ENCODE measurements at regions not wholly inside any gene's neighbourhood (a gene's known extent, or its start where the extent isn't known, plus 50 kb on each side); places are given as distances from the start of the nearest gene placed in this dataset.

DNA sequence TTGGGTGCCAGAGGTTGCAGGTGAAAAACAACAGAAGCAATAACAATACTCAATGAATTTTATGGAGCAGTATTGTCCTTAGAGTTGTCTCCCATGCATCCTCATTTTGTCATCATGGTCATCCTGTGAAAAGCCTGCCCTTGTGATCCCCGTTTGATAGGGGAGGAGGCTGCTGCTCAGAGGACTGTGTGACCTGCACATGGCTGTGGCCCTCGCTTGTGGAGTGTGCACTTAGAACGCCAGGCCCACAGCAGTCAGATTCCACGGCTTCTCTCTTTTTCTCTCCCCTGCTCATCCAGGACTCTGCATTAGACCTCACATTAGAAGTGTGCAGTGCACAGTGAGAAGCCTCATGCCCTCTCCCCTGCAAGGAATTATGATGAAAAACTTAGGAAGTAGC is 491.1 kb upstream of the KLF6 start:
- TF ChIP-seq, protein P1, sequence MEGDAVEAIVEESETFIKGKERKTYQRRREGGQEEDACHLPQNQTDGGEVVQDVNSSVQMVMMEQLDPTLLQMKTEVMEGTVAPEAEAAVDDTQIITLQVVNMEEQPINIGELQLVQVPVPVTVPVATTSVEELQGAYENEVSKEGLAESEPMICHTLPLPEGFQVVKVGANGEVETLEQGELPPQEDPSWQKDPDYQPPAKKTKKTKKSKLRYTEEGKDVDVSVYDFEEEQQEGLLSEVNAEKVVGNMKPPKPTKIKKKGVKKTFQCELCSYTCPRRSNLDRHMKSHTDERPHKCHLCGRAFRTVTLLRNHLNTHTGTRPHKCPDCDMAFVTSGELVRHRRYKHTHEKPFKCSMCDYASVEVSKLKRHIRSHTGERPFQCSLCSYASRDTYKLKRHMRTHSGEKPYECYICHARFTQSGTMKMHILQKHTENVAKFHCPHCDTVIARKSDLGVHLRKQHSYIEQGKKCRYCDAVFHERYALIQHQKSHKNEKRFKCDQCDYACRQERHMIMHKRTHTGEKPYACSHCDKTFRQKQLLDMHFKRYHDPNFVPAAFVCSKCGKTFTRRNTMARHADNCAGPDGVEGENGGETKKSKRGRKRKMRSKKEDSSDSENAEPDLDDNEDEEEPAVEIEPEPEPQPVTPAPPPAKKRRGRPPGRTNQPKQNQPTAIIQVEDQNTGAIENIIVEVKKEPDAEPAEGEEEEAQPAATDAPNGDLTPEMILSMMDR (IDR thresholded peaks at IDR 0.05; ENCODE audit: poor library complexity), result no peak
- TF ChIP-seq EZH2 (IDR thresholded peaks at IDR 0.05; ENCODE audit: borderline replicate concordance), result no peak
